Right cardiac atrium (tissue), 5 donors: ENCODE measurements at regions not wholly inside any gene's neighbourhood (a gene's known extent, or its start where the extent isn't known, plus 50 kb on each side); places are given as distances from the start of the nearest gene placed in this dataset.

ENCODE experiments used
- ATAC-seq, 2 donors: fragments of 200-7000 bp; cut with Tn5 transposase; one replicate each; pipeline versions ENCODE4 v1.8.0 to v1.9.1; 2020; ENCODE audit warnings: moderate library complexity in 2 of 2, mild to moderate bottlenecking in 1 of 2
- DNase-seq, 3 donors: peaks; one replicate each; pipeline ENCODE4 v3.0.0-alpha.2; 2020
- H3K27ac ChIP-seq: one replicate; pipeline ENCODE4 v1.5.1; 2013; ENCODE audit warnings: mild to moderate bottlenecking, low read length, control low read depth, moderate library complexity
- H3K27me3 ChIP-seq: one replicate; pipeline ENCODE4 v1.6.1; 2013; ENCODE audit not compliant: control insufficient read depth, insufficient read depth
- H3K4me1 ChIP-seq: one replicate; pipeline ENCODE4 v1.6.1; 2013; ENCODE audit warnings: low read length; ENCODE audit not compliant: control insufficient read depth, insufficient read depth
- H3K4me3 ChIP-seq: one replicate; pipeline ENCODE4 v1.5.1; 2013; ENCODE audit warnings: low read length, control low read depth
- H3K9me3 ChIP-seq: one replicate; pipeline ENCODE4 v1.6.1; 2013; ENCODE audit warnings: low read length; ENCODE audit not compliant: control insufficient read depth
- WGBS: extraction: QIAGEN DNeasy Blood & Tissue Kit; methylation state at CpG from one replicate; pipeline ENCODE4 v1.1.7; 2013; 5-methylcytosine and 5-hydroxymethylcytosine counted together
- intact Hi-C, 4 donors: fragments of 100-400 bp; cut with DNase I; formaldehyde crosslinking; loops; one replicate each; pipeline versions ENCODE4 v1.11.0 to v1.14.0; 2022 to 2023
- donor health status: healthy with polysubstance abuse.
- donor health status: DM: no; HTN: yes; CAD: no.
- donor health status: DM: no; HTN: no; CAD: no.
- donor health status: DM: no; HTN: yes; CAD: no; lungs with severe emphysema.
- donor health status: DM: yes; HTN: yes; CAD: no.

GRCh38 chr13:40403509-40404241 lies 262.8 kb downstream of the FOXO1 start:
- Histone ChIP-seq H3K4me3 (no peak overlapping the region), H3K27ac (peak overlapping the region; percentile 81), H3K9me3 (no peaks in the 10 kb centered on the region), H3K4me1 (peaks cover 9% of the 10 kb centered on the region), H3K27me3 (no peaks in the 10 kb centered on the region)
- intact Hi-C loops: loop anchor here in 2 of 4 donors (10.0 kb wide), 2 partner anchors 71 to 261 kb away; partner anchors contain the start of gene FOXO1 (in 2 of the 2)
- peak in 2 of 3 donors; percentile 55 to 60 for DNase-seq
- peak; percentile 45 to 48 for ATAC-seq
- WGBS: 59% methylated on average over 17 of the region's 17 CpGs

- ATAC-seq (no peak), DNase-seq (no peak)
- H3K4me1 ChIP-seq: peaks cover 12% of the 10 kb centered on the region
- no peak overlapping the region for H3K27ac ChIP-seq
- intact Hi-C loops: loop anchor here in 2 of 4 donors (10.0 kb wide), 2 partner anchors 70 to 260 kb away; partner anchors contain the start of gene FOXO1 (in 2 of the 2)
- WGBS: 92% methylated on average over 6 of the region's 6 CpGs
- H3K4me3 ChIP-seq: no peak overlapping the region
- no peaks in the 10 kb centered on the region for H3K9me3 ChIP-seq
- no peaks in the 10 kb centered on the region for H3K27me3 ChIP-seq
These were observed 262.0 kb downstream of the FOXO1 start for GRCh38 chr13:40404407-40404806.

DNA sequence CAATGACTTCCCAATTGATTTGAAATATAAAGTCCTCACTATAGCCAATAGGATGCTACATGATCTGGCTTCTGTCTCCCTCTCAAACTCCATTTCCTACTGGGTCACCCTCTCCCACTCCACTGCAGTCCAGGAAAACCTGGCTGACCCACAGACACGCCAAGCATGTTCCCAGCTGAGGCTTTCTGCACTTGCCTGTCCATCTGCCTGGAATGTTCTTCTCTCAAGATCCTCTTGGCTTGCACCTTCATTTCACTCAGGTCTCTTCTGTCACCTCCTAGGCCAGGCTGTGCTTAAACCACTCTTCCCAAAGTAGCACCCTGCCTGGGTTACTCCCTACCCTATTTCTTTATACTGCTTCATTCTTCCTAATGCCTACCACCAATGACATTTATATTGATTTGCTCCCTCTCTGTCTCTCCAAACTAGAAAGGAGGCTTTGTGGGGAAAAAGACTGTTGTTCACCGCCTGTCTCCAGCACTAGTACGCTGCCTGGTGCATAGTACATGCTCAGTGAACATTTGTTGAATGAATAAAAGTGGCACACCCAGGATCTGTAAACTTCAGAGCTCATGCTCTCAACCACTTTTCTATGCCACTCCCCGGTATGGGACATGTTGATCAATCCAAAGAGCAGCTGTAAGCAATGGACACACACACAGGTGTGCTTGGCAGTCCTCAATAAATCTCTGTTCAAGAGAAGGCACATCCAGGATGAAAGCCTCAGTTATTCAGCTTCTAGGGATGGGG lies 261.3 kb downstream of the FOXO1 start:
- 91% methylated on average over 4 of the region's 4 CpGs for WGBS
- intact Hi-C loops: loop anchor here in 2 of 4 donors (10.0 kb wide), 2 partner anchors 70 to 260 kb away; partner anchors contain the start of gene FOXO1 (in 2 of the 2)

DNA sequence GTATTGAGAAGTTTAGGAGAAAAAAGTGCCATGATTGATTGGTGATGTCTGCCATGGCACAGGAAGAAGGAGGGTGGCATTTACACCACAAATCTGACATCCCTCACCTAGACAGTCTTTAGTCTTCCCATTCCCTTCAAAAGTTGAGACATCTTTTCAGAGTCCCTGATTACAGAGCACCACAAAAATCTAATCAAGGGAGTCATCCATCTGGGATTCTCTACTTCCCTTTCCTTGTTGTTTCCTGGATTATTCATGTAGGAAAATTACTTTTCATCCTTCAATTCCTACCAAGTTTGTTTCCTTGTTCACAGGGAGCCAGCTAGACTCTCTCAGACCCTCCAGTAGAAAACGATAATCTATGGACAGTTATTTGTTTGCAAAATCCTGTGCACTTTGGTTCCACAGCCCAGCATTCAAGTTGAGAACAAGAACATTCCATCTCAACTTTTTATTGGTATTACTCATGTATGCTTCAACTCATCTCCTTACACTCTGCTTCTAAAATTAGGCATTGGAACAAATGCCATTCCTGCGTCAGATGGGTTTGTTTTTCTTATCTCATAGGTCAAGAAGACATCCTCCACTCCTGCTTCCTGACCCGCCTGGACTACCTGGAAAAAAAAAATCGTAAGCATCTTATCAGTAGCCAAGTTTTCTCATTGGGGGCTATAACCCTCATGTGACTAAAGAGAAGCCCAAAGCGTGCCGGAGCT lies 259.9 kb downstream of the FOXO1 start:
- intact Hi-C loops: loop anchor here in 2 of 4 donors (10.0 kb wide), 2 partner anchors 68 to 258 kb away; partner anchors contain the start of gene FOXO1 (in 2 of the 2)
- H3K9me3 ChIP-seq: no peaks in the 10 kb centered on the region
- peaks cover 14% of the 10 kb centered on the region for H3K4me1 ChIP-seq
- 40% methylated on average over 6 of the region's 6 CpGs for WGBS
- no peak overlapping the region for H3K4me3 ChIP-seq
- H3K27ac ChIP-seq: no peak overlapping the region
- H3K27me3 ChIP-seq: no peaks in the 10 kb centered on the region
- peak in 1 of 2 donors; percentile 71 for ATAC-seq
- no peak for DNase-seq

More for the DNA sequence above, 261.3 kb downstream of the FOXO1 start:
- H3K4me1 ChIP-seq: peaks cover 14% of the 10 kb centered on the region
- no peak overlapping the region for H3K4me3 ChIP-seq
- DNase-seq: no peak
- no peaks in the 10 kb centered on the region for H3K9me3 ChIP-seq
- peak in 1 of 2 donors; percentile 25 for ATAC-seq
- no peaks in the 10 kb centered on the region for H3K27me3 ChIP-seq
- no peak overlapping the region for H3K27ac ChIP-seq

GRCh38 chr13:40407567-40407966 lies 258.9 kb downstream of the FOXO1 start:
- intact Hi-C loops: loop anchor here in 2 of 4 donors (10.0 kb wide), 2 partner anchors 67 to 257 kb away; partner anchors contain the start of gene FOXO1 (in 2 of the 2)
- Histone ChIP-seq H3K9me3 (no peaks in the 10 kb centered on the region), H3K4me3 (no peak overlapping the region), H3K27me3 (no peaks in the 10 kb centered on the region), H3K4me1 (peaks cover 14% of the 10 kb centered on the region), H3K27ac (no peak overlapping the region)
- no peak for DNase-seq
- ATAC-seq: no peak
- WGBS: 96% methylated on average over 3 of the region's 3 CpGs

- intact Hi-C loops: loop anchor here in 2 of 4 donors (10.0 kb wide), 2 partner anchors 66 to 256 kb away; partner anchors contain the start of gene FOXO1 (in 2 of the 2)
- H3K27ac ChIP-seq: no peak overlapping the region
- WGBS: 83% methylated on average over 5 of the region's 5 CpGs
These were observed 257.8 kb downstream of the FOXO1 start for GRCh38 chr13:40408602-40409001.

DNA sequence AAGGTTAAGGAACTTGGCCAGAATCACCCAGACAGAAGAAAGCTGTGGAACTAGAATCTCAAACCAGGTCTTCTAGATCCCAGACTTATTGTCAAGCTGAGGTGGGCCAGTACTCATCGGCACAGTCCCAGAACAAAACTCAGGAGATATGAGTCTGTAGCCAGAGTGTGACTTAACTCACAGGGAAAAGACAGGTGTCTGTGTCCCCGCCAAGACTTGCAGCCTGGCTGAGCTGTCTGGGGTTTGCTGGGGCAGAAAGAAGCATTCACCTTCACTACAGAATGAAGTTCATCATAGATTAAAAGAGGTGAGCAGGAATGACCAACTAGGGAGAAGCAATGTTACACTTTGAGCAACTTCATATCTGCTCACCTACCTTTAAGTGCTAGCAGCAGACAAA lies 257.2 kb downstream of the FOXO1 start:
- no peaks in the 10 kb centered on the region for H3K9me3 ChIP-seq
- DNase-seq: no peak
- no peak overlapping the region for H3K4me3 ChIP-seq
- peak in 1 of 2 donors; percentile 17 for ATAC-seq
- H3K27me3 ChIP-seq: no peaks in the 10 kb centered on the region
- H3K4me1 ChIP-seq: peaks cover 8% of the 10 kb centered on the region
- H3K27ac ChIP-seq: peak overlapping the region; percentile 82
- WGBS: 93% methylated on average over 2 of the region's 2 CpGs
- intact Hi-C loops: loop anchor here in 2 of 4 donors (10.0 kb wide), 2 partner anchors 66 to 256 kb away; partner anchors contain the start of gene FOXO1 (in 2 of the 2)

More at GRCh38 chr13:40408602-40409001, 257.8 kb downstream of the FOXO1 start:
- Histone ChIP-seq H3K4me3 (no peak overlapping the region), H3K27me3 (no peaks in the 10 kb centered on the region), H3K4me1 (peaks cover 8% of the 10 kb centered on the region), H3K9me3 (no peaks in the 10 kb centered on the region)
- DNase-seq (no peak), ATAC-seq (no peak)

DNA sequence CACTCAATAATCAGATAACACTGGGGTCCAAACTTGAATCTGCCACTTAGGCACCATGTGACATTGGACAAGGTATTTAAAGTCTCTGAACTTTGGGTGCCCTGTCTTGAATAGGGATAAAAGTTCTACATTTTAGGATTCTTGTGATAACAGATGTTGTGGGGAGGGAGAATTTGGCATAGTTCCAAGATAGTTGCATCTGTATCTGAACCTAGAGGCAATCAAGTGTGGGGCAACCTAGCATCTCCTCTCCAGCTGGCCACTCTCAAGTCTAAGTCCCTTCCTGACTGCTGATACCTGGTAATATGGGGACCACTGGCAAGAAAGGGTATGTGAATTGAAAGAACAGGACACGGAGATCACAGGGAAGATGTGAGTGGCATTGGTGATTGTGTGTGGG lies 256.1 kb downstream of the FOXO1 start:
- Histone ChIP-seq H3K4me3 (no peak overlapping the region), H3K27ac (peak overlapping the region; percentile 71), H3K4me1 (peaks cover 4% of the 10 kb centered on the region), H3K9me3 (no peaks in the 10 kb centered on the region), H3K27me3 (no peaks in the 10 kb centered on the region)
- DNase-seq: no peak
- ATAC-seq: no peak
- 100% methylated on average over 1 of the region's 1 CpG for WGBS
- intact Hi-C loops: no loop called here

- ATAC-seq (no peak), DNase-seq (no peak)
- Histone ChIP-seq H3K4me3 (no peak overlapping the region), H3K27ac (no peak overlapping the region), H3K27me3 (no peaks in the 10 kb centered on the region), H3K9me3 (no peaks in the 10 kb centered on the region), H3K4me1 (no peaks in the 10 kb centered on the region)
- intact Hi-C loops: no loop called here
- WGBS: 73% methylated on average over 6 of the region's 6 CpGs
These were observed 246.2 kb downstream of the FOXO1 start for GRCh38 chr13:40420160-40420740.

GRCh38 chr13:40422588-40423235 lies 243.7 kb downstream of the FOXO1 start:
- Histone ChIP-seq H3K4me3 (no peak overlapping the region), H3K9me3 (no peaks in the 10 kb centered on the region), H3K27ac (no peak overlapping the region), H3K27me3 (no peaks in the 10 kb centered on the region), H3K4me1 (no peaks in the 10 kb centered on the region)
- 90% methylated on average over 4 of the region's 4 CpGs for WGBS
- DNase-seq (no peak), ATAC-seq (no peak)
- intact Hi-C loops: no loop called here
